Thyroid gland (tissue), 4 donors: ENCODE measurements at regions not wholly inside any gene's neighbourhood (a gene's known extent, or its start where the extent isn't known, plus 50 kb on each side); places are given as distances from the start of the nearest gene placed in this dataset.

Source experiments
- CTCF ChIP-seq, 6 experiments: fragments of 200-600 bp in 3 of 6; fragments of 450-650 bp in 3 of 6; sonication (generic) in 3 of 6; IDR thresholded peaks; one replicate each; pipeline ENCODE4 v1.5.1; 2016 to 2019; ENCODE audit warnings: antibody characterized with exemption in 6 of 6, mild to moderate bottlenecking in 2 of 6, inconsistent platforms in 1 of 6, moderate library complexity in 1 of 6
- POLR2A ChIP-seq, 2 donors: fragments of 450-650 bp; IDR thresholded peaks; one replicate each; pipeline ENCODE4 v1.6.1; 2017; ENCODE audit warnings: antibody characterized with exemption in 2 of 2, mild to moderate bottlenecking in 2 of 2, moderate library complexity in 1 of 2

DNA sequence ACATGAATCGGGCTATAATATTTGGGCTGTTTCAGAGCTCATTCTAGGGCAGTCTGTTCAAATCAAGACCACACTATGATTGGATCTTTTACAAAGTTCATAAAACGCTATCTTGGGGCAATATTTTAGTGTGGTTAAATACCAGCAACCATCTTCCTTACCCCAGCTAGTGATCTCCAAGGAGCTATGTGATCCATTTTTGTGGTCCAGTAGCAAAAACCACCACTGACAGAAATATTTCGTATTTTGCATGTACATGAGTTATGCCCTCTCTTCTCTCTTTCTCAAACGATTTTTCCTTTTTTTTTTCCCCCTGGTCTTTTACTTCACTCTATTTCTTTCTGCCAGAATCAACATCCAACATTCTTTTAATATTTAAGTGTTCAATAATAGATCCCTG is 280.6 kb upstream of the KITLG start:
- no peak for TF ChIP-seq POLR2A (IDR thresholded peaks at IDR 0.05)
- no peak for TF ChIP-seq CTCF (IDR thresholded peaks at IDR 0.05)
